EL (cell line): ENCODE measurements at regions not wholly inside any gene's neighbourhood (a gene's known extent, or its start where the extent isn't known, plus 50 kb on each side); places are given as distances from the start of the nearest gene placed in this dataset.
A peak's percentile ranks its signal among the peaks of the same experiment; 100 is the strongest.
"Not testable (repeated sequence)": the region's sequence is repeated elsewhere in the genome, so short reads cannot be mapped to it uniquely, and the experiment has no call there.

Experiments
- DNase-seq: peaks from one replicate; pipeline ENCODE4 v3.0.0-alpha.2; 2016

GRCh38 chr5:84885485-84886258 is 501.0 kb upstream of the EDIL3 start:
- peak; percentile 9 for DNase-seq

- no peak for DNase-seq
These were observed 497.1 kb upstream of the EDIL3 start for GRCh38 chr5:84881737-84882136.

GRCh38 chr5:84874196-84874595 is 489.5 kb upstream of the EDIL3 start:
- DNase-seq, result no peak

DNA sequence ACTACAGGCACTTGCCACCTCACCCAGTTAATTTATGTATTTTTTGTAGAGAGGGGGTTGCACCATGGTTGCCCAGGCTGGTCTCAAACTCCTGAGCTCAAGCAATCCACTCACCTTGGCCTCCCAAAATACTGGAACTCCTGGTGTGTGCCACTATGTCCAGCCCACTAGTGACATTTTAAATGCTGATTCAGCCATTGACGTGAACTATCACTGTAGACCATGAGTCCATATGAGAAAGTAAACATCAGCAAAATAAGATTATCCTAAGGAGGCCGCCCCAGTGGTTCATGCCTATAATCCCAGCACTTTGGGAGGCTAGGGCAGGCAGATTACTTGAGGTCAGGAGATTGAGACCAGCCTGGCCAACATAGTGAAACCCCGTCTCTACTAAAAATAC is 488.1 kb upstream of the EDIL3 start:
- DNase-seq, result no peak

GRCh38 chr5:84870369-84870768 is 485.7 kb upstream of the EDIL3 start:
- DNase-seq, result no peak

GRCh38 chr5:84869675-84870074 is 485.0 kb upstream of the EDIL3 start:
- DNase-seq, result no peak

GRCh38 chr5:84863936-84864335 is 479.3 kb upstream of the EDIL3 start:
- DNase-seq, result not testable (repeated sequence)

DNA sequence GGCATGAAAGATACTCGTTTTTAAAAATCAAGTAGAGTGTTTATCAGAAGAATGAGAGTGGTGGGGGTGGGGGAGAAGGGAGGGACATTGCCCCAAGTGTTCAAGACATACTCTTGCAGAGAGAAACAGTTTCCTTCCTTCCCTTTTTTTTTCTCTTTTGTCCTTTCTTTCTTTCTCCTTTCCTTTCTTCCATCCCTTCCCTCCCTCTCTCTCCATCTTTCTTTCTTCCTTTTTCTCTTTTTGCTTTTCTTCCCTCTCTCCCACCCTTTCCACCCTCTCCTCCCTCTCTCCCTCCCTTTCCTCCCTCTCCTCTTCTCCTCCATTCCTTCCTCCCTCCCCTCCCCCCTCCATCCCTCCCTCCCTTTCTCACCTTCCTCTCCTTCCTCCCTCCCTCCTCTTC is 478.3 kb upstream of the EDIL3 start:
- DNase-seq, result no peak

DNA sequence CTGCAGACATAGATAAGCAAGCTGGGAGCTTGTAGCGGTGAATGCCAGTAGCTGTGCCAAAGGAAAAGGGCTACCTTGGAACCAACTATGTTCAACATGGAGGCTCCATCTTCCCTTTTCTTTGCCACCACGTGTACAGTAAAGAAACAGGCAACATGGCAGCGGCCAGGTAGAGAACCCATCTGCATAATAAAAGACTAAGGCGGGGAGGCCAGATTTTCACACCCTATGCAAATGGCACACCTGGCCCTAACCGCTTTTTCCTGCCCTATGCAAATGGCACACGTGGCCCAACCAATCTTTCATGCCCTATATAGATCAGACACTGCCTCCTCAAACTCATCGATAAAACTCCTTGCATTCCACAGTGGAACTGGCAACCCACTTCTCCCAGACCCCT is 477.5 kb upstream of the EDIL3 start:
- DNase-seq, result no peak

DNA sequence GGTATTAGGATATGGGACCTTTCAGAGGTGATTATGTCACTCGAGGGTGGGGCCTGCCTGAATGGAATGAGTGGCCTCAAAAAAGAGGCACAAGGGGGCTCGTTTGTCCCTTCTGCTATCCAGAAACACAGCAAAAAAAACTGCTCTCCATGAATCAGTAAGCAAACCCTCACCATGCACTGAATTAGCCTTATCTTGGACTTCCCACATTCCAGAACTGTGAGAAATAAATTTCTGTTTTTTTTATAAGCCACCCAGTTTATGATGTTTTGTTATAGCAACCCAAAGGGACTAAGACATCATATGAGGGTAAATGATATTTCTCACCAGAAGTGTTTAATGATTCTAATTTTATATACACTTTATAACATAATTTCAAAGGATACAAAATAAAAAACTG is 476.6 kb upstream of the EDIL3 start:
- no peak for DNase-seq

DNA sequence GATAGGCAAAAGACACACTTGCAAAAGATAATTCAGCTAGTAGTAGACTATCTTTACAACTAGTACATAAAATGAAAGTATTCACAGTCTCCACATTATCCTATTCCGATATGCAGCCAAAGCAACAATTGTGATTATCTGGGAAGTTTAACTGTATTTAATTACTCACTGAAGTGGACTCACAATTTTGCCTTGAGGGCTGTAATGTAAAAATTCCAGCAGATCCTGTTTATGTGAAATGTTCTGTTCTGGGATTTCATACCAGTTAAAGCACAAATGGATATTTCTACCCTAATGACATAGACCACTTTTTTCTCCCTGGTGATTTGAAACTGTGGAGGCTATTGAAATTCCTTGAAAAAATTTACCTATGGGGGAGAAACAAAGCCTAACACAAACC is 474.4 kb upstream of the EDIL3 start:
- DNase-seq, result no peak

- no peak for DNase-seq
These were observed 447.0 kb upstream of the EDIL3 start for GRCh38 chr5:84831701-84832100.

DNA sequence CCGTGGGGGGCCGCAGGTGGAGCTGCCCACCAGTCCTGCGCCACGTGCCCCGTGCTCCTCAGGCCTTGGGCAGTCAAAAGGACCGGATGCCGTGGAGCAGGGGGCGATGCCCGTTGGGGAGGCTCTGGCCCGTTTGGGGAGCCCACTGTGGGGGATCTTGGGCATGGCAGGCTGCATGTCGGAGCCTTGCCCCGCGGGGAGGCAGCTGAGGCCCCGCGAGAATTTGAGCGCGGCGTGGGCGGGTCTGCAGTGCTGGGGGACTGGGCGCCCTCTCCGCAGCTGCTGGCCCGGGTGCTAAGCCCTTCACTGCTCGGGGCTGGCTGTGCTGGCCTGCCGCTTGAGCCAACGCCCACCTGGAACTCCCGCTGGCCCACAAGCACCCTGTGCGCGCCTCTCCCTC is 445.6 kb upstream of the EDIL3 start:
- no peak for DNase-seq

DNA sequence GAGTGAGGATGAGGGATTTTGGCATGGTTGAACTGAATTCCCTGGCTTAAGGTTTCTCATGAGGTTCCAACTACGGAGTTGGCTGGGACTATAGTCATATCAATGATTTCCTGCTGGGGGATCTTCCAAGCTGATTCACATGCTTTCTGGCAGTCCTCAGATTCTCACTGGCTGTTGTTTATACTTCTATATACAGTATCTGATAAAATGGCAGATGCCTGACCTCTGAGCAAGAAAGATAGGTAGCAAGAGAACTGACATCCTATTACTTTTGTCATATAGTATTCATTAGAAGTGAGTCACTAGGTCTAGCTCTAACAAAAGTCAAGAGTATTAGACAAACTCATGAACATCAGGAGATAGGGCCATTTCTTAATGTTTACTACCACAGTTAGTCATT is 440.9 kb upstream of the EDIL3 start:
- DNase-seq, result peak; percentile 1

- no peak for DNase-seq
These were observed 437.2 kb upstream of the EDIL3 start for GRCh38 chr5:84821924-84822323.

- no peak for DNase-seq
These were observed 433.3 kb upstream of the EDIL3 start for GRCh38 chr5:84817953-84818352.

- DNase-seq, result no peak
These were observed 432.3 kb upstream of the EDIL3 start for GRCh38 chr5:84816746-84817547.

- DNase-seq, result no peak
These were observed 431.5 kb upstream of the EDIL3 start for GRCh38 chr5:84816160-84816559.

- no peak for DNase-seq
These were observed 420.8 kb upstream of the EDIL3 start for GRCh38 chr5:84805473-84805872.

DNA sequence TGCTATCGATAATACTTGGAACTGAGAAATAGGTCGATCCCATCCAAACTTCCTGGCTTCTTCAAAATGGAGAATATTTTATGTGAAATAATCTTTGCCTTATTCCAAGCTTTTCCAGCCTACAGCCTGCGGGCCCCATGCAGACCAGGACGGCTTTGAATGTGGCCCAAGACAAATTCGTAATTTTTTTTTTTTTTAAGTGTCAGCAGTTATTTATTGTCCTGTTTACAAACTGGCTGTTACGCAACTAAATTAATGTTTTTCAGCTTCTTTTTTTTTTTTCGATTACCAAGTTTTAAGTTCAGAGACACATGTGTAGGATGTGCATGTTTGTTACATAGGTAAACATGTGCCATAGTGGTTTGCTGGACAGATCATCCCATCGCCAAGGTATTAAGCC is 411.7 kb upstream of the EDIL3 start:
- no peak for DNase-seq

DNA sequence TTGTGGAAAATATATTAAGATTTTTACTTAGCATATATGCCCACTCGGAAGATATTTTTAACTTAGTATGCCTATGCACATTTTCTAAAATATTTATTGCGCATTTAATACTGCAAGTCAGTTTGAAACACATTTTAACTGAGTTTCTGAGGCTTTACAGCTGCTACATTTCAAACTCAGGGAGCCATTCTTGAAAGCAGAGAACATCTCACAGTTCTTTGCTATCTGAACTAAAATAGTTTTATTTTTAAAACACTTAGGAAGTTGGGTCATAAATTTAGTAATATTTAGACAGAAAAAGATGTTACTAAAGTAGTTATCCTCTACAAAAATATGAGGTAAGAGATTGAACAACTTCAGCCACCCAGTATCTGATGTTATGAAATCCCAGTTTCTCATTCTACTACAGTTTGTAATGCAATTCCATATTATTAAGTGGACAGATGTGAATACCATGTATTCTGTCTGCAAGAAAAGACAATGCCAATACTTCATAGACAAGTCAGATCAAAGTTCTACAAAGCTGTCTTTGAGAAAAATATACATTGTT is 409.9 kb upstream of the EDIL3 start:
- no peak for DNase-seq

GRCh38 chr5:84791730-84792129 is 407.1 kb upstream of the EDIL3 start:
- DNase-seq, result no peak

DNA sequence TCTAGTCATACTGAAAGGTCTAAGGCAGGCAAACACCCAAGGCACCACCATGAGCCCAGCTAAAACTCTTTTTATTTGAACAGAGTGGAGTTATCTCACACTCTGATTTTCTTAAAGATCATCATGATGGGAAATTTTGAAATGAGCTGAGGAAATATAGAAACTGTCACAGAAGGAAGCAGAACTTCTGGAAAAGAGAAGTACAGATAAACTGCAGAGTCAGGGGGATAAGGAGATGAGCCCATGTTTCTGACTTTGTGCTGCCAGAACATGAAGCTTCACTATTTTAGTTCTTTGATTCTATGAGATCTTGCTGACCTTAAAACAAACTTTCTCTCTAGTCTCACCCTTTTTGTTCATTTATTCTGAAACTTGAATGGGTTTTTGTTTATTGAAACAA is 406.5 kb upstream of the EDIL3 start:
- DNase-seq, result no peak

DNA sequence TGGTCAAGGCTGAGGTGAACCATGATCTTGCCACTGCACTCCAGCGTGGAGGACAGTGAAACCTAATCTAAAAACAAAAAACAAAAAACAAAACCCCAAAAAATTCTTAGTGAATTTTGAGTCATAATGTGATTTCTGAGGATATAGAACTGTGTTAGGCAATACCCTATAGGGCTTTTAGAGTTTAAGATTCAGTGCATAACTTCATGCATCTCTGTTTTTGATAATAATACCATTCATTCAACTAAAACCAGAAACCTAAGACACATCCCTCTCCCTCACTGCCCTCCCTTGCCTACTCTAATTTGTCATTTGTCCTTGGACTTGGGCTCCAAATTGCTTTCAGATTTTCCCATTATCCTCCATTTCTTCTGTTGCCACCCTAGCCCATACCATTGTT is 405.7 kb upstream of the EDIL3 start:
- no peak for DNase-seq
